Astrocyte (in vitro differentiated cells and primary cell): ENCODE measurements at regions not wholly inside any gene's neighbourhood (a gene's known extent, or its start where the extent isn't known, plus 50 kb on each side); places are given as distances from the start of the nearest gene placed in this dataset.

Source experiments
- CTCF ChIP-seq: IDR thresholded peaks from 2 replicates; pipeline ENCODE4 v1.5.1; 2011; ENCODE audit warnings: low read depth, mild to moderate bottlenecking, inconsistent platforms, low read length, moderate library complexity; ENCODE audit not compliant: insufficient read depth
- EZH2 ChIP-seq: IDR thresholded peaks from 2 replicates; pipeline ENCODE4 v1.6.1; 2012; ENCODE audit warnings: mild to moderate bottlenecking, low read length, inconsistent platforms; ENCODE audit not compliant: insufficient read depth

- TF ChIP-seq CTCF (no peak), EZH2 (no peak)
Observed at GRCh38 chr4:31416498-31416897, 696.3 kb downstream of the PCDH7 start.
